ENCODE measurements at regions not wholly inside any gene's neighbourhood (a gene's known extent, or its start where the extent isn't known, plus 50 kb on each side); places are given as distances from the start of the nearest gene placed in this dataset.

GRCh38 chr14:62597143-62597542, 448.1 kb downstream of the KCNH5 start:
- Histone ChIP-seq H3K27ac (no peak overlapping the region), H3K27me3 (no peaks in the 10 kb centered on the region), H3K9me3 (peaks cover 3% of the 10 kb centered on the region), H3K4me3 (ENCODE audit: low read depth in 1 of 2, low read length in 1 of 2) (no peak overlapping the region), H3K36me3 (no peaks in the 10 kb centered on the region), H3K4me1 (ENCODE audit: control insufficient read depth in 1 of 2, insufficient read depth in 1 of 2, low read depth in 1 of 2, low read length in 1 of 2) (no peaks in the 10 kb centered on the region)
- TF ChIP-seq CTCF (IDR thresholded peaks at IDR 0.05) = no peak

- no peaks in the 10 kb centered on the region for H3K27me3 ChIP-seq
- H3K36me3 ChIP-seq = no peaks in the 10 kb centered on the region
- H3K4me3 ChIP-seq (ENCODE audit: low read depth in 1 of 2, low read length in 1 of 2) = no peak overlapping the region
- H3K4me1 ChIP-seq (ENCODE audit: control insufficient read depth in 1 of 2, insufficient read depth in 1 of 2, low read depth in 1 of 2, low read length in 1 of 2) = no peaks in the 10 kb centered on the region
- H3K27ac ChIP-seq = no peak overlapping the region
- no peak for TF ChIP-seq CTCF (IDR thresholded peaks at IDR 0.05)
- peaks cover 3% of the 10 kb centered on the region for H3K9me3 ChIP-seq
Measured at GRCh38 chr14:62599616-62600385, 445.5 kb downstream of the KCNH5 start.

GRCh38 chr14:62602712-62603111, 442.5 kb downstream of the KCNH5 start:
- no peak overlapping the region for H3K4me3 ChIP-seq (ENCODE audit: low read depth in 1 of 2, low read length in 1 of 2)
- no peaks in the 10 kb centered on the region for H3K4me1 ChIP-seq (ENCODE audit: control insufficient read depth in 1 of 2, insufficient read depth in 1 of 2, low read depth in 1 of 2, low read length in 1 of 2)
- TF ChIP-seq CTCF (IDR thresholded peaks at IDR 0.05) = no peak
- H3K27me3 ChIP-seq = no peaks in the 10 kb centered on the region
- no peaks in the 10 kb centered on the region for H3K36me3 ChIP-seq
- peaks cover 3% of the 10 kb centered on the region for H3K9me3 ChIP-seq
- H3K27ac ChIP-seq = no peak overlapping the region

- Histone ChIP-seq H3K36me3 (no peaks in the 10 kb centered on the region), H3K9me3 (peaks cover 3% of the 10 kb centered on the region), H3K4me1 (ENCODE audit: control insufficient read depth in 1 of 2, insufficient read depth in 1 of 2, low read depth in 1 of 2, low read length in 1 of 2) (no peaks in the 10 kb centered on the region), H3K27me3 (no peaks in the 10 kb centered on the region), H3K27ac (no peak overlapping the region), H3K4me3 (ENCODE audit: low read depth in 1 of 2, low read length in 1 of 2) (no peak overlapping the region)
- TF ChIP-seq CTCF (IDR thresholded peaks at IDR 0.05) = no peak
Measured at GRCh38 chr14:62604524-62604923, 440.7 kb downstream of the KCNH5 start.

- Histone ChIP-seq H3K9me3 (no peaks in the 10 kb centered on the region), H3K27me3 (no peaks in the 10 kb centered on the region), H3K4me3 (ENCODE audit: low read depth in 1 of 2, low read length in 1 of 2) (no peak overlapping the region), H3K4me1 (ENCODE audit: control insufficient read depth in 1 of 2, insufficient read depth in 1 of 2, low read depth in 1 of 2, low read length in 1 of 2) (no peaks in the 10 kb centered on the region), H3K36me3 (no peaks in the 10 kb centered on the region), H3K27ac (no peak overlapping the region)
- TF ChIP-seq CTCF (IDR thresholded peaks at IDR 0.05) = no peak
Measured at GRCh38 chr14:62614122-62614521, 431.1 kb downstream of the KCNH5 start.

Measured in neutrophil (primary cell).